ENCODE measurements at regions not wholly inside any gene's neighbourhood (a gene's known extent, or its start where the extent isn't known, plus 50 kb on each side); places are given as distances from the start of the nearest gene placed in this dataset.

DNA sequence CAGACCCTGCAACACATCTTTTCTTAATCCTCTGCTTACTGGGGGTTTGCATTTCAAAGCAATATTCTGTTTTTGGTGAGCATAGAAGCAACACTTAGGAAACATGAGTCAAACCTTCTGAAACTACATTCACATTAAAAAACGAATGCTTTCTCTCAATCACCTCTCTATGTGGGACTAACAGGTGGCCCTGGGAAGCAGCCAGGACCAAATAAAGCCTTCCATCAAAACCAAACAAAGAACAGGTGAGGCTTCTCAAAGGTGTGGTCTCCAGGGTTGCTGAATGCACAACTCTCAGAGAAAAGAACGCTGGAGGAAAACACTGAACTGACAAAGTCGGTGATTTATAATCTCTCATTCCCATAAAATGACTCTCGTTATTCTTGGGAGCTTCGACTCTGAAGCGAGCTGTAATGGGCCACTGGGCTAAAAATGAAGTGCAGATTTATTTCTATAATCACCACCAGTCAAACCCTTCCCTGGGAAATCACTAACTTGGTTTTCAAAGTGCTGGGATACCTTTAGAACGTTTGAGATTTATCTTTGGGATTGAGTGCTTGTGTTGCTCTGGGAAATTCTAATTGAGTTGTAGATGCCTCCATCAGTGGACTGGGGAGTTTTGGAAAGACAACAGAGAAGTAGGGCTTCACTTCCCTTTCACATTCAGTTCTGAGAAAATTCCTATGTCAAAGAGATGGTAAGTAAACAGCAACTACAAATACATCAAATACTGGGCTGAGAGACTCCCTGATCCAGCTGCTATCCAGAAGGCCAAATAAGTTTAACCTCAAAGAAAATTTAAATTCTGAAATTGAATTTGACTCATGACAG, 262.0 kb upstream of the TMPO start:
- H3K9ac ChIP-seq (ENCODE audit: control insufficient read depth, extremely low read depth, insufficient read depth, low read length), result no peak overlapping the region
- no peaks in the 10 kb centered on the region for H3K4me1 ChIP-seq (ENCODE audit: control insufficient read depth, extremely low read depth, insufficient read depth, low read length)
- H3K4me2 ChIP-seq (ENCODE audit: control insufficient read depth, extremely low read depth, insufficient read depth, low read depth, low read length), result no peak overlapping the region
- DNase-seq (ENCODE audit: low read depth, low spot score) (no peak), FAIRE-seq (no peak)
- dilution Hi-C loops (cut with MboI; ENCODE audit: extremely low pct_ligation_motif_present, low sequenced_read_pairs), result no loop called here
- no peak for TF ChIP-seq CTCF (optimal IDR thresholded peaks at IDR 0.05 in 1 of 3, IDR thresholded peaks at IDR 0.05 in 1 of 3, conservative IDR thresholded peaks at IDR 0.05 in 1 of 3; ENCODE audit: extremely low read depth in 1 of 3, insufficient read depth in 2 of 3, low read length in 3 of 3)
- TF ChIP-seq EZH2 (IDR thresholded peaks at IDR 0.05; ENCODE audit: low read length), result no peak
- no peaks in the 10 kb centered on the region for H3K9me3 ChIP-seq (ENCODE audit: control insufficient read depth, low read depth, low read length)
- no peaks in the 10 kb centered on the region for H3K79me2 ChIP-seq (ENCODE audit: control insufficient read depth, insufficient read depth, low read length)
- H3K27me3 ChIP-seq (ENCODE audit: control insufficient read depth, extremely low read depth, insufficient read depth, low read length), result no peaks in the 10 kb centered on the region
- no peaks in the 10 kb centered on the region for H3K9me1 ChIP-seq (ENCODE audit: control insufficient read depth, extremely low read depth, insufficient read depth, low read length)
- no peak overlapping the region for H3K27ac ChIP-seq (ENCODE audit: control insufficient read depth, insufficient read depth, low read length)
- H2AFZ ChIP-seq (ENCODE audit: control insufficient read depth, low read length), result no peak overlapping the region
- no peak overlapping the region for H3K4me3 ChIP-seq (ENCODE audit: control insufficient read depth in 2 of 3, extremely low read depth in 1 of 3, insufficient read depth in 2 of 3, low read depth in 1 of 3, low read length in 3 of 3)
- no peaks in the 10 kb centered on the region for H3K36me3 ChIP-seq (ENCODE audit: control insufficient read depth in 2 of 2, extremely low read depth in 1 of 2, insufficient read depth in 2 of 2, low read length in 2 of 2)
- H4K20me1 ChIP-seq (ENCODE audit: control insufficient read depth, extremely low read depth, insufficient read depth, low read length), result no peaks in the 10 kb centered on the region

- H4K20me1 ChIP-seq (ENCODE audit: control insufficient read depth, extremely low read depth, insufficient read depth, low read length), result no peaks in the 10 kb centered on the region
- no peak overlapping the region for H2AFZ ChIP-seq (ENCODE audit: control insufficient read depth, low read length)
- H3K36me3 ChIP-seq (ENCODE audit: control insufficient read depth in 2 of 2, extremely low read depth in 1 of 2, insufficient read depth in 2 of 2, low read length in 2 of 2), result no peaks in the 10 kb centered on the region
- TF ChIP-seq CTCF (optimal IDR thresholded peaks at IDR 0.05 in 1 of 3, IDR thresholded peaks at IDR 0.05 in 1 of 3, conservative IDR thresholded peaks at IDR 0.05 in 1 of 3; ENCODE audit: extremely low read depth in 1 of 3, insufficient read depth in 2 of 3, low read length in 3 of 3) (no peak), EZH2 (IDR thresholded peaks at IDR 0.05; ENCODE audit: low read length) (no peak)
- no peaks in the 10 kb centered on the region for H3K27me3 ChIP-seq (ENCODE audit: control insufficient read depth, extremely low read depth, insufficient read depth, low read length)
- FAIRE-seq (no peak), DNase-seq (ENCODE audit: low read depth, low spot score) (no peak)
- H3K79me2 ChIP-seq (ENCODE audit: control insufficient read depth, insufficient read depth, low read length), result no peaks in the 10 kb centered on the region
- dilution Hi-C loops (cut with MboI; ENCODE audit: extremely low pct_ligation_motif_present, low sequenced_read_pairs), result no loop called here
- no peaks in the 10 kb centered on the region for H3K9me1 ChIP-seq (ENCODE audit: control insufficient read depth, extremely low read depth, insufficient read depth, low read length)
- H3K4me3 ChIP-seq (ENCODE audit: control insufficient read depth in 2 of 3, extremely low read depth in 1 of 3, insufficient read depth in 2 of 3, low read depth in 1 of 3, low read length in 3 of 3), result no peak overlapping the region
- H3K9me3 ChIP-seq (ENCODE audit: control insufficient read depth, low read depth, low read length), result no peaks in the 10 kb centered on the region
- no peaks in the 10 kb centered on the region for H3K4me1 ChIP-seq (ENCODE audit: control insufficient read depth, extremely low read depth, insufficient read depth, low read length)
- no peak overlapping the region for H3K4me2 ChIP-seq (ENCODE audit: control insufficient read depth, extremely low read depth, insufficient read depth, low read depth, low read length)
- H3K27ac ChIP-seq (ENCODE audit: control insufficient read depth, insufficient read depth, low read length), result no peak overlapping the region
- H3K9ac ChIP-seq (ENCODE audit: control insufficient read depth, extremely low read depth, insufficient read depth, low read length), result no peak overlapping the region
Measured at GRCh38 chr12:98256830-98257229, 258.6 kb upstream of the TMPO start.

Data from keratinocyte (primary cell).